SW480 (cell line): ENCODE measurements at regions not wholly inside any gene's neighbourhood (a gene's known extent, or its start where the extent isn't known, plus 50 kb on each side); places are given as distances from the start of the nearest gene placed in this dataset.
"Not testable (repeated sequence)": the region's sequence is repeated elsewhere in the genome, so short reads cannot be mapped to it uniquely, and the experiment has no call there.

ENCODE experiments used
- DNase-seq: peaks from one replicate; pipeline ENCODE4 v3.0.0-alpha.2; 2016; ENCODE audit warnings: low spot score

DNA sequence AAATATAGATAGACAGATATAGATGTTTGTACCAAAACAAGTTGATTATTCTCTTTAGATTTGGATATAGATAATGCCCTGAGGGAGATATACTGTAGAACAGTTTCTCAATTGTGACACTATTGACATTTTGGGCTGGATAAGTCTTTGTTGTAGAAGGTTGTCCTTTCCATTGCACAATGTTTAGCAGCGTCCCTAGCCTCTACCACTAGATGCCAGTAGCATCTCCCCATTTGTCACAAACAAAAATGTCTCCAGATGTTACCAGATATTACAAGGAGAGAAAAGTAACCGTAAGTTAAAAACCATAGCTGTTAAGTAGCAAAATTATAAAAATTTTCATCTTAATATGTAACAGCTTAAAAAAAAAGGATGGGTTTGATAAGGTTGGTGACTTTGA lies 2595.3 kb downstream of the ARAP2 start:
- peak; percentile 0 for DNase-seq

DNA sequence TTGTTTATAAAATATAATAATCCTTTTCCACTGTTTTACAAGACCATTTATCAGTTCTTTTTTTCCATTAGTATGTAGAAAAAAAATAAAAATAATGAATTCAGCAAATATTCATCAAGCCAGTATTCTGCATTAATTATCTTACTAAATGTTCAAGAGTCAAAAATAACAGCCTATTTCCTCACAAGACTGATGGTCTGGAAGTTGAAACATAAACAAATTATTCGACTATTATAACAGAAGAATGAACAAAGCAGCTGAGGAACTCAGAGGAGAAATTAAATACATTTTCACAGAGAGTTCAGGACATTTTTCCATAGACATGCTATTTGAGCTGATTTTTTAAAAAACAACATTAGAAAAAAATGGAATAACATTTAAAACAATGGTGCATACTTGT lies 2594.8 kb downstream of the ARAP2 start:
- no peak for DNase-seq

DNA sequence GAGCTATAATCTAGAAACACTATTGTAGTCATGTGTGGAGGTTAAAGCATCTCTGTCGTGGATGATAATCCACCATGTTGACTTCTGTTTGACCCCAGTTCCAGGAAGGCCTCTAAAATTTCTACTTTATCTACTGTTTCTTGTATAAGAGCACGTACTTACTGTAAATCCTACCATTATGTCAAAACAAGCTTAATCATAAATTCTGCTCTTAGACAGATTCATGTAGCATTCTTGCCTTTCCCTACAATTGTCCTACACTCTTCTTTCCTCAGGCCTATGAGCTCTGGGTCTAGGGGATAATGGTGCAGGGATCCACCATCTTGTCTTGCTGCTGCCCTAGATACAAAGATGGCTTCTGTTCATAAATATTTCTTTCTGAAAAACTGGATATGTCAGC lies 2594.3 kb downstream of the ARAP2 start:
- no peak for DNase-seq

DNA sequence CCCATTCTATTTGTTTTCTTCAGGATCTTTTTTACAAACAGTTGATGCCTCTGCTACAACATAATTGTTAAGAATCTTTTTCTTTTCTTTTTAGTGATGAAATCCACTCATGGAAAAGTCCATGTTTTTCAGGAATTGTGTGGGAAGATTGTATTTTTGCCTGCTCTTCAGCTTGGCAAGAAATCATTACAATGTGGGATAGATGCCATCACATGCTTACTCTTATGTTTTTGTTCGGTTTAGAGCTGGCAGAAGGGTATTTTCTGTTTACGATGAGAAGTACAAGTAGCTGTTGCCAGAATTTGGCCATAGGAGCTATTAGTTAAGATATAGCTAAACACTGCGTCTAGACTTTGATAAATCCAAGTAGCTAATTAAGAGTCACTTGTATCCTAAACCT lies 2585.3 kb downstream of the ARAP2 start:
- DNase-seq = no peak

DNA sequence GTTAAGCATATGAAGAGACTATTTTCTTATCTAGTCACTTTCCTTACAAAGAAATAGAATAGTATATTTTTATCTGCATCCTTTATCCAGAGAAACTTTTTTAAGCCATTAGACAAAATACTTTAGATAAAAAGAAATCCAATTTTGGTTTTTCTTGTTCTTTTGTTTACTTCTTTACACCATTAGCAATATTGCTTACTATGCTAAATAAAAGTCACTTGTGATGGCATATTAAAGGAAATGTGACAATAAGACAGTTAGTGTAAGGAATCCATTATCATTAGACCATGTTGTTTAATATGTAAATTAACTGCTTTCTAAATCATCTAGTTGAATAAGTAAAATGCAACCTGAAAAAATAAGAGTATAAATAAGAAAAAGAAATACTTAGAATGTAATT lies 2582.7 kb downstream of the ARAP2 start:
- no peak for DNase-seq

DNA sequence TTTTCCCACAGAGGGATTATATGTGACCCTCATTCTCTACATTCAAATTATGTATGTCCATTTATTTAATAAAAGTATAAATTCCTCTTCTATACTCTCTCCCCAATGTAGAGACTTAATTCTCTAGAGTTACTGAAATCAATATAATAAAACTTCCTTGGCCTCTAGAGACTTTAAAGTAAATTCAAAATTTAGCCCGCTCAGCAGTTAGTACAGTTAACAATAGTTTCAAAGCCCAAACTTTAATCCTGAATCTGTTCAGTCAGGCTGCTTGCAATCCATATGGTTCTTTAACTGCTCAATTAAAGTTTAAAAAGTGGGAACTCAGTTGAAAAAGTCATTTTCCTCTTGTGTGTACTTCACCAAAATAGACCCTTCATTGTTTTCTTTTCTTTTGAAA lies 2558.4 kb downstream of the ARAP2 start:
- no peak for DNase-seq

DNA sequence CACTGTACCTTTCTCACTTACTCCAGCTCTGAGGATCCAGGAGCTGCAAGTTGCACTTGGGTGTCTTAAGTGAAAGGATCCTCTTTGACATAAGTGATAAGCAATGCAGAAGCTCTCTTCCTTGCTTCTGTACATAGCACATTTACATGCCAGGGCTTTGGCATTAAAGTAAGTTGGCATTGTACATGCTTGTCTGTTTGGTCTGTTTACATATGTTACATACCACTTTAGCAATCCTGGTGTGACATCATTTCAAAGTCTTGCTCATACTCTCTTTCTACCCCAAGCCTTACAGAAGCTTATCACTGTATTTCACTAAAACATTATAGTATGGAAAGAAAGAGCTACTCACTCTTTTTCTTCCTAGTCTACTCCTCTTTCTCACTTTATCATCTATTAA lies 2548.3 kb downstream of the ARAP2 start:
- no peak for DNase-seq

DNA sequence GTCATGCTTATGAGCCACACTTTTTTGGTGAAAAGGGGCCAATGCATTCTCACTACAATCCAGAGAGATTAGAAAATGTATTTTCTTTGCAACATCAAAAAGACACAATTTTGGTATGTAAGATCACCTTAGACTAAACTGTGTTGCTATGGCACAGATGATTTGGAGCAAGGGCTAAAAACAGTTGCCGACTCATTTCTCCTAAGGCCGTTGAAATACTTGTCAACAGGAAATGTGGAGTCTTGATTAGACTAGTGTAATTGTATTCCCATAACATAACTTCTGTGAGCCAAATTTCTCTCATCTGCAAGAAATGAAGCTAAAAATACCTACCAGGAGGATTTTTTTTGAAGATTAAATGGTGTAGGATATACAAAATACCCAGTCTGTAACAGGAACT lies 2547.7 kb downstream of the ARAP2 start:
- no peak for DNase-seq

DNA sequence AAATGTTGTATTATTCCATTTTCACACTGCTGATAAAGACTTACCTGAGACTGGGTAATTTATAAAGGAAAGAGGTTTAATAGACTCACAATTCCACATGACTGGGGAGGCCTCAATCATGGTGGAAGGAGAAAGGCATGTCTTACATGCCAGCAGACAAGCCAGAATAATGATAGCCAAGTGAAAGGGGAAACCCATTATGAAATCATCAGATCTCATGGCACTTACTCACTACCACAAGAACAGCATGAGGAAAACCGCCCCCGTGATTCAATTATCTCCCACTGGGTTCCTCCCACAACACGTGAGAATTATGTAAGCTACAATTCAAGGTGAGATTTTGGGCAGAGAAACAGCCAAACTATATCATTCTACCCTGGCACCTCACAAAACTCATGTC lies 2535.1 kb downstream of the ARAP2 start:
- DNase-seq = no peak

DNA sequence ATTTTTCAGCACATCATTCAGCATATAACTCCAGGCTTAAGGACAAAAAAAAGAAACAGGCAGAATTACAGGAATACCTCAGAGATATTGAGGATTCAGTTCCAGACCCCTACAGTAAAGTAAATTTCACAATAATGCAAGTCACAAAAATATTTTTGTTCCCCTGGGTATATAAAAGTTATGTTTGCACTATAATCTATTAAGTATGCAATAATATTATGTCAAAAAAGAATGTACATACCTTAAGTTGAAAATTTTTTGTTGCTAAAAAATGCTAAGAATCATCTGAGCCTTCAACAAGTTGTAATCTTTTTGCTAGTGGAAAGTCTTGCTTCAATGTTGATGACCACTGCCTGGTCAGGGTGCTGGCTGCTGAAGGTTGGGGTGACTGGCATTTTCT lies 2532.5 kb downstream of the ARAP2 start:
- DNase-seq = no peak

DNA sequence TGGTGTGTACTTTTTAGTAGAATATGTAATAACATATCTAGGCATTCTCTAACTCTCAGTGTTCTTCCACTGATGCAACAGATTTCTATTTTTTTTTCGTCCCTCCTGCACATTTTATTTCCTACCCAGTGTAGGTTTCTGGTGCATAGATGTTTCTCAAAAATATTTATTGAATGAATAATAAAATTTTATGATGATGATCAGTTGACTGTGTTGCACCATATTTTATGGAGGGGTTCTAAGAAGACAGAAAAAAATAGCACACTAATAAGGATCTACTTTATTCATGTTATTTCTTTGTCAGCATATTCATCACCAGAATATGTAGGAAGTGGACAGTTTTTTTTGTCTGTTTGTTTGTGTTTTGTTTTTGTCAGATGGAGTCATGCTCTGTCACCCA lies 2529.3 kb downstream of the ARAP2 start:
- DNase-seq = no peak

DNA sequence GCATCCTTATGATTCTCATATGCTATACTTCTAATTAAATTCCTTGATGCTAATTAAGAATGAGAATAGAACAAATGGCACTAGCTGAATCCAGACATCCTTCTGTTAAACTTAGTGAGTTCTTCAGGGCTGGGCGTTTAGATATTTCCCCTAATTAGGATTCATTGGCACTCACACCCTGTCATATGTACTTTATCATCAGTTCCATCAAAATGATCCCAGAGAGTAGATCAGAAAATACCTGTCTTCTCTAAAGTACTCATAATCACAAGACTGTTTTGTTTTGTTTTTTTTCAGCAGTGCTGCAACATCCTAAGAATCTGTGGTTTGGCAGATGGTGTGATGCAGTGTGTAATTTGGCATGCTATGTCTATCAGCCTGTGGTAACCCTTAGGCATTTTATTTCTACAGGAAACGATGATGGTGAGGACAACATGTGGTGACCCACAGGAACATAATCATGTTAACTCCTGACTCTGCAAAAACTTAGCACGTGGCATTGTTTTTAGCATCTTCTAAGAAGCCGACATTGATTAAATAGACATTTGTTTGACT lies 2528.4 kb downstream of the ARAP2 start:
- DNase-seq = no peak

DNA sequence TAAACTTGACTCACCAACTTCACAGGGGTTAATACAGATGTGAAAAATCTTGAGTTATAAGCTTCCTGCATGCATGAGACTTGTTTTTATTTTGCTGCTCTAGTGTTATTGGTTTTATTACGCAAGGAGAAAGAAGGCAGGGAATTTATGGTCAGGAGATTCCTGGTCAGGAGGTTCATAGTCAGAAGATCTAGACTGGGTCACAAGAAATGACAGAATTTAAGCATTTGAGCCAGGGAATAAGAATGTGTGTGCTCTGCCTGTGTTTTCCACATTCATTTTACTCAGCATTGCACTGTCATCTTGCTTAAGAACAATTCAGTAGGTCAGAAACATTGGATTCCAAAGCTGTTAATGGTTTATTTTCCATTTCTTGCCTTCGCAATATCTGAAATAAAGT lies 2522.1 kb downstream of the ARAP2 start:
- no peak for DNase-seq

DNA sequence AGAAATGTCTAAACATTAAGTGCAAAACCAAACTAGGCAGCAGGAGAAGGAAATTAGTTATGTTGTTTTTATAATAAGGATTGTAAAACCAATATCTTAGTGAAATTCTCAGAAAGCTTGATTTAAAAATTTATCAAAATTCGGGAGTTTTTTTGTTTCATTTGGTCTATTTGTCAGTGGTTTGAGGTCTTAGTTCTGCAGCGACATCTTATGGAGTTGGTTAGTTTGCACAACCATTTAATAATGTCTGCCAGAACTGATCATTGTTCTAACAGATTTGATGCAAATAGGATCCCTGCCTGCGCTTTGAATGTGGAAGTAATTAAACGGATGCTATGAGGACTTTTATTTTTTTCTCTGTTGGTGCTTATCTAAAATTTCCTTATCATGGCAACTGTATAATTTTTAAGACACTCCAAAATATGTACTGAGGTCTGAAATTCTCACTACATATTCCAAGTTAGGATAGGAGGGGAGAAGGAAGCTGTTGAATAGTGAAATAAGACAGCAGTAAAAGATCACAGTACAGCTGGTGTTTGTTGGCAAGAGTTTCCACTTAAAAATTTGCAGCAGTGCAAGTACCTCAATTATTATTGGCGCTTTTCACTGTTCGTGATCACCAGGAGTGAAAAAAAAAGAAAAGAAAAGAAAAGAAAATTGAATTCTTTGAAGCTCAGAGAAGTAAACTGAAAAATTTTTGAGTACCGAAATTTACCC lies 2521.4 kb downstream of the ARAP2 start:
- DNase-seq = no peak

DNA sequence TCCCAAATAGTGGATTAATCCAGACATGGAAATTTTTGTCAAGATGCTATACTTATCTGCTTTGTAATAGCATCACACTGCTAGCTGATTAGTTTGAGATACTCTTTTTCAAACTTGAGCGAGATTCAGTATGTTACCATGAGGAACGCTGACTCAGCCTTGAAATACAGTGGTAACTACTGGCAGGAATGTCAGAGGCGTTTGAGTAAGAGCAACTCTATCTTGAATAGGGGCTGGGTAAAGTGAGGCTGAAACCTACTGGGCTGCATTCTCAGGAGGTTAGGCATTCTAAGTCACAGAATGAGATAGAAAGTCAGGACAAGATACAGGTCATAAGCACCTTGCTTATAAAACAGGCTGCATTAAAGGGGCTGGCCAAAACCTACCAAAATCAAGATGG lies 2519.6 kb downstream of the ARAP2 start:
- no peak for DNase-seq

DNA sequence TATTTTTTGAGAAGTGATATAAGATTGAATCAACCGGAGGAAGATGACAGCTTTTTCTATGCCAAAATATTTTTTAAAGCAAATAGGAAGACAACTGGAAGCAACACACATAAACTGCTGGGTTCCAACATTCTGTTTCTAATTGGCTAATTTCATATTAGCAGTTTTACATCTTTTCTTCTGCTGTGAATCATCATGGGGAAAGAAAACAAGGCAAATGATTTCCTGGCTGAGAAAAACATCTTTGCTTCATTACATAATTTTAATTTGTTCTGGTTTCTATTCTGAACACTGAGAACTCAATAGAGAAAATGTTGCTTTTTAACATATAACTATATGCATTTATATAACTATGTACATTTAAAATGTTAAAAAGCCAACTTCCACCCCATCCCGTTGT lies 2518.5 kb downstream of the ARAP2 start:
- DNase-seq = no peak

DNA sequence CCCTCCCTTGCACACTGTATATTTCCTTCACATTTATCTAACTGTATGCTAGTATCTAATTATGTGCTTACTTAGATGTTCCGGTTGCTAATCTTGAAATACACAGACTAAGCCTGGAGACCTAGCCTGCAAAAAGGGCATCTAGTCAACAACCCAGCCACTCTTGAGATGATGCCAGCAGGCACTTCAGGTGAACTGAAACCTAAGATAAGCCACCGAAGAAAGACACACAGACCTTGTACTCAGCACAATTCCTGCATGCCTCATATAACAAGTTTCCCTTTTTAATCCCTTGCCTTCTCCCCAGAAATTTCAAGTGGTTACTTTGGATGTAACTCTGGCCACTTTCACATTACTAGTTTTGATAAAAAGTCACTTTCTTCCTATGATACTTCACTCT lies 2506.6 kb downstream of the ARAP2 start:
- DNase-seq = no peak

DNA sequence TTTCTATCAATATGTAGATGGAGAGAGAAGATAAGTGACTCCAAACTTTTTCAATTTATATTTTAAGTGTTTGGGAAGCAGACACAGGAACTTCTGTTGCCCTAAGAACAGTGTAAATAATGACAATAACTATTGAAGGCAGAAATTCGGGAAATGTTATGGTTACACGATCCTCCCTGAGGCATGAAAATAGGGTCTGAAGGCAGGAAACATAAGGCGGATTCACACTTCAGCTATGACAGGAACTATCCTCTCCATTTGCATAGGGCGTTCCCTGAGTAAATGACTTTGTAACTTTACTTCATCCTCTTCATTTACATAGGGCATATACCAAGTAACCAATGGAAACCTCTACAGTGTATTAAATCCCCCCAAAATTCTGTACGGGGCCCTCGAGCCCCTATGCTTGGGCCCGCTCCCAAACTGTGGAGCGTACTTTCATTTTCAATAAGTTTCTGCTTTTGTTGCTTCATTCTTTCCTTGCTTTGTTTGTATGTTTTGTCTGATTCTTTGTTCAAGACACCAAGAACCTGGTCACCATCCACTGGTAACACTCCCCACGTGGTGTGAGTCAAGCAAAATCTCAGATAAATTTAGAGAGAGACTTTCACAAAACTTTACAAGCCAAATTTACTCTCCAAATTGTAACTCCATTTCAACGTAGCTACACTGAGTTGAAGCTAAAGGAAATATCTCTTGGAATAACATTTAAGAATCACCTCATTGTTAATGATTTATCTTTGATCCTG lies 2504.3 kb downstream of the ARAP2 start:
- DNase-seq = no peak

DNA sequence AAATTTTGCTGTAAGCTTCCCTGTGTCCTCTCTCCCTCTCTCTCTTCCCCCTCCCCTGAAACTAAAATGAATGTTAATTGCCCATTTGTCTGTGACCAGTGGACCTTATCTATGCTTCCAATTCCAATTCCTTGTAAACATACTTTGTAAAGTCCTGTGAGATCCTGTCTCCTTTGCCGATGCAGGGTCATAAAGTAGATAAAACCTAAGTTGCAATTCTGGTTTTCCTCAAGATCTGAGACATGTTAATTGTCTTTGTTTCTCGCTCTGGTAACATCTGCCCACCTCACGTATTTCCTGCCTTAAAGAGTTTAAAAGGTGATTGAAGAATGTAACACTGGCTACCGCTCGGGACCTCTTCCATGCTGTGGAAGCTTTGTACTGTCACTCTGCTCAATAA lies 2503.4 kb downstream of the ARAP2 start:
- DNase-seq = not testable (repeated sequence)

DNA sequence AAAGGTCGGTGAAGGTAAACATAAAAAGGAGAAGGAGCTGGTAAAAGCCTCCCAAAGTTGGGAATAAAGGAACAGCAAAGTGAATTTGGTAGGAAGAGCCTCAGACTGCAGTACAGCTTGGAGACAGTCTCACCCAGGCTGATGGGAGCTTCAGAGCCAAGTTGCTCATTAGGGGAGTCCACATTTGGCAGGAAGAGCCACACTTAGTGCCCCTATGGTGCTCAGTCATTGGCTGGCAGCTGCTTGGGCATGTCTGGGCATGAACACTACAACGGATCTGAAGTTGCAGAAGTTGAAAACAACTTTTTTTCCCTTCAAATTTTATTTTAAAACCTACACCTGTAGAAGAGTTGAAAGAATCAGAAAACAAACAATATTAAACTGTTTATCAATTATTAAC lies 2497.3 kb downstream of the ARAP2 start:
- no peak for DNase-seq

DNA sequence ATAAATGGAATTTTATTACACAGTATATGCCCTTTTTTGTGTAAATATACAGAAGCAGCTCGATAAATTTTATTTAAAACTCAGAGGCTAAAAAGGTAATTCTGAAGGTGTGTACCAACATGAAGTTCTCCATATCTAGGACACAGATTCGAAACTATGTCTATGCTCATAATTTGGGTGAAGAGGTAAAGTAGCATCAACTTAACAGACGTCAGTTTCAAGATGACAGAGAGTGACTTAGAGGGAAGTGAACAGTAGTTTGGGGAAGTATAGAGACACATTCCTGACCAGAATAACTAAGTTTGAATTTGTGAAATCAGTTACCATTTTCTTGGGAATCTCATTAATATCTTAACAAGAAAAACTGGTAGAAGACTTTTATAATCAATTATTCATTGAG lies 2493.3 kb downstream of the ARAP2 start:
- DNase-seq = no peak

DNA sequence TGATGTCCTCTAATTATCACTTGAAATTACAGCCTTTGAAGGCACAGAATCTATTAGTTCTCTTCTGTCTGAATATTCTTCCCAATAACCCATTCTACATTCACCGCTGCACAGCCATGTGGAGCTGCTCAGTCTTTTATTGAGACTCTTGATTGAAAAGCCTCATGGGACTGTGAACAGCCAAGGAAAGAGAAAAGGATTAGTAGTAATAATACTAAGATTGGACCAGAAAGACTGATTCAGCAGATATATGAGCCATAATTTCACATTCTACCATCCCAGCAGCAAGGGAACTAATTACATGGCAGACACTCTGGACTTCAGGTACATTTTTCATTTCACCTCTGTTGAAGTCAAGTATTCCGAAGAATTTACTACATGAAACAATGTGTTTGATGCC lies 2471.7 kb downstream of the ARAP2 start:
- no peak for DNase-seq

DNA sequence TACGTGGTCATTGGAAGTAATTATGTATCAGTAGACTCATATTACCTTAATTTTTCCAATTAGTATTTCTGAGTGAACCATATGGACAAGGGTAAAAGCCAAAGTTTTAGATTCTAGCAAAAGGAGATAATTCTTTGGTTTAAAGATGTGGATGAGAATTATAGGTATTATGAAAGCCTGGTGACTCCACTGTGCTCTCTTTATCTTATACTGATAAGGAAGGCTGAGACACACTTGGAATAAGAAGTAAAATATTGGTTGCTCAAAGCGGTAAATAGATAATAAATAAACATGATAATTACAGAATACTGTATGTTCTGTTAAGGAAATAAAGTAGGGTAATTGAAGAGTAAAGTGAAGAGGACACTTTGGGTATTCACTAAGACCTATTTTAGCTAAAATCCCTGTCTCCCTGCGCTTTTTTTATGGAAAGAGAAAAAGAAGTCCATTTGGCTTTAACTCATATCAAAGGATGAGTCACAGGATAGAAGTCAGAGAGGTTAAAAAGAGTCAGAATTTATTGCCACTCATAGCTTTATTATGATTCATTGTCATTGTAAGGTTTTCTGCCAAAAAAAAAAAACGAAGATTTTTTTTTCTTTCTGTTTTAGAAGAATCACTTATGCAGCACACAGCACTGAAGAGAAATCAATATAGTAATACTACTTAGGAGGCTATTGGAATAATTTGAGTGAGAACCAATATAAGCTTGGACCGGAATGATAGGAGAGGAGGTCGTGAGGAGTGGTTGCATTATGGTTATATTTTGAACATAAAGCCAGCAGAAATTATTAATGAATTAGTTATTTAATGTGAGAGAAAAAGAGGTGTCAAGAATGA lies 2463.1 kb downstream of the ARAP2 start:
- peak; percentile 8 for DNase-seq
